Right lung (tissue), 2 donors: ENCODE measurements at regions not wholly inside any gene's neighbourhood (a gene's known extent, or its start where the extent isn't known, plus 50 kb on each side); places are given as distances from the start of the nearest gene placed in this dataset.
"Not testable (repeated sequence)": the region's sequence is repeated elsewhere in the genome, so short reads cannot be mapped to it uniquely, and the experiment has no call there.

Source experiments
- DNase-seq, 2 donors: peaks; one replicate each; pipeline ENCODE4 v3.0.0-alpha.2; 2013

DNA sequence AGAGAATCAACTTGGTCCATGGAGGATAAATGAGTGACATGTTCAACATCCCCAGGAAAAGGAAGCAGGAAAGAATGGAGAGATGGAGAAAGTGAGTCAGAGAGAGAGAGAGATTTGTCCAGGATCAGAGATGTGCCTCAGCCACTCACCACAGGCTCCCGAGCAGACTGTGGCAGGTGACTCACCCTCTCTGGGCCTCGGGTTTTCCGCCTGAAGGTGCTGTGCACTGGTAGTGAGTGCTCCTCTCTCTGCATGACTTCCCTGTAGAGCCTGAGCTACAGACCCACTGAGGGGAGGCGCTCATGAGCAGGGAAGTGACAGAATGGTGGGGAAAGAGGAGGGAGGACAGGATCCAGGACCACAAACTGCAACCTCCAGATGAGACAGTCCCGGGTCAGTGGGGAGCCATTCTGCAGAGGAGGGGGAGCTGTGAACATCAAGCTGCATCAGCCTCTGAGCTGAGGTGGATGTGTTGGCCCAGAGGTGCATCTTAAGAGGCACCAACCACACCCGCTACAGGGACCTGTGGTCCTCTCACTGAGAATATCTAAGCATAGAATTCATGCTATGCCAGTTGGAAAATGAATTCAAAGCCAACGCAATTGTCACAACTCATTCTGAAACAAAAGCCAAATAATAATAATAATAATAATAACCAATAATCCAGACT, 433.4 kb downstream of the BRD1 start:
- DNase-seq: no peak

DNA sequence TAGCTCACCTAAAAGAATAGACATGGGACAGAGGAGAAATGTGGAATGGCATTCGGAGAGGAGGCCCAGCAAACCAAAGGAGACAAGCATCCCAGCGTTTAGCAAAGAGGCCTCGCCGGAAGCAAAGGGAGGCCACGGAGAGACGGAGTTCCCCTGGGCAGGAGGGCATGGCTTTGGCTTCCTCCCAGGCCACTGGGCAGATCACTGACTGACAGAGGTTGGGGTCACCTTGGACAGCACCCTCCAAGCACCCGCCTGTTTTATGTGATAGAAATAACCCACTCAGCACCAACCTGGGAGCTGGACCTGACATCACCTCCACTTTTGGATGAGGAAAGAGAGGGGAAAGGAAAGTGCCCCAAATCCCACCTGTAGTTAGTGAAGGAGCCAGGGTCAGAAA, 434.1 kb downstream of the BRD1 start:
- no peak for DNase-seq

DNA sequence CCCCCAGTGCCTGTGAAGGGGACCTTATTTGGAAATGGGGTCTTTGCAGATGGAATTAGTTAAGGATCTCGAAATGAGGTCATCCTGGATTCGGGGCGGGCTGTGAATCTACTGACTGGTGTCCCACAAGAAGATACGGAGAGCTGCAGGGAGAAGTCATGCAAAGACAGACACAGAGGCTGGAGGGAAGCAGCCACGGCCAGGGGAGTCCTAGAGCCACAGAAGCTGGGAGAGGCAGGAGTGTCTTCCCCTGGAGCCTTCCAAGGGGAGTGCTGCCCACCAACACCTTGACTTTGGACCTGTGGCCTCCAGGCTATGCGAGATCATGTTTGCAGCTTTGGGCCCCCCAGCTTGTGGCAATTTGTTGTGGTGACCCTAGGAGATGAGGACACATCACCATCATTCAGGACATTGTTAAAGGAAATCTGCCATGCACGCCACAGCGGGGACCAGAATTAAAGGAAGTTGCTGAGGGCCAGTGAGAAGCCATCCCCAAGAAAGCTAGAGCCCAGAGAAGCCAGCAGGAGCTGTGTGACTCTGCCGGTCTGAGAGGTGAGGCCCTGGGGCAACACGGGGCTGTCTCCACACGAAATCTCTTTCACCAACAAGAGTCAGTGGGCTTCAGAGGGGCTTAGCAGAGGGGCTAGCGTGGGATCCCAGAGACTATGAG, 434.7 kb downstream of the BRD1 start:
- DNase-seq: no peak

DNA sequence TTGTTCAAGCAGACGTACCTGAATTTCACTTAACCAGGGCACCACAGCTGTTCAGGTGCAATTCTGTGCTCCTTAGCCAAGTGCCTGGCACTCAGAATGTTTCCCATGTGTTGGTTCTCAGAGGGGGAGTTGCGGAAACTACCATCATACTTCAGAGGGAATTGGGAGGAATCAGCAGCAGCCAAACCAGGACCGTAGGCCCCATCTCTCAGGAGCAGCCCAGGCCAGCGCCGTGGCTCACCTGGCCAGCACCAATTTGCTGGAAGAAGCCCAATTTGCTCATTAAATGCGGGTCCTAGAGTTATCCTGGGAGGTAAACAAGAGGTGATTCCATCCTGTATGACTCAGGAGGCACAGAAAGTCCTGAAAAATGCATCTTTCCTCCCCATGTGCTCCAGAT, 435.4 kb downstream of the BRD1 start:
- DNase-seq: no peak

DNA sequence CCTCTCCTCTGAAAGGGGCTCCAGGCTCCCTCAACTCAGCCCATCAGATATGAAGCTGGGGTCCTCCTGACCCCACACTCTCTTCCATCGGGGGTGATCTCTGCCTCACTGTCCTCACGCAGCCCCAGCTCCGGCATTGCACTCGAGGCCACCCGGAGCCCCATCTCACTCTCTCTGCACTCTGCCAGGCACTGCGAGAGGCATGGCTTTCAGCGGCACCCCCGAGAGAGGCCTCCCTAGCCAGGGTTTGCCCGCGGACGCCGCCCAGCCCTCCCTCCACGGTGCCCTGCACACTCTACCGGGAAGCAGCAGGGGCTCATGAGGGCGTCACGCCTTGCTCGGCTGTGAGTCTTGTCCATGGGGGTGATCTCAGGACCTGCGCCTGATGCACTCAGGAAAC, 436.2 kb downstream of the BRD1 start:
- no peak for DNase-seq

DNA sequence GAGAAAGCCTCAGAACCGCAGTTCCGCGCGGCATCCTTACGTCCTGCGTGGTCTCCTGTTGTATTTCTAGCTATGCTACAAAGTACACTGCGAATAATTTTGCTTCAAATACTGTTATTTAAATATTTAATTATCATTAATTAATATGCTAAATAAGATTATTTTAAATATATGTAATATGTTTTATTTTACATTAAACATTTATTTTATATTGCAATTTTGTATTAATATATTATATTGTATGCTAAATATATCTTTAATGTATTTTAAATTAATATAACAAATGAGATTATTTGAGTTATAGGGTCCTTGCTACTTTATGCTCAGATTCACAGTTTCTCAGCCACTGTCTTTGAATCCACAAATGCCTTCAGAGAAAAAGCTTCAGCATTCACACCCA, 436.7 kb downstream of the BRD1 start:
- no peak for DNase-seq

DNA sequence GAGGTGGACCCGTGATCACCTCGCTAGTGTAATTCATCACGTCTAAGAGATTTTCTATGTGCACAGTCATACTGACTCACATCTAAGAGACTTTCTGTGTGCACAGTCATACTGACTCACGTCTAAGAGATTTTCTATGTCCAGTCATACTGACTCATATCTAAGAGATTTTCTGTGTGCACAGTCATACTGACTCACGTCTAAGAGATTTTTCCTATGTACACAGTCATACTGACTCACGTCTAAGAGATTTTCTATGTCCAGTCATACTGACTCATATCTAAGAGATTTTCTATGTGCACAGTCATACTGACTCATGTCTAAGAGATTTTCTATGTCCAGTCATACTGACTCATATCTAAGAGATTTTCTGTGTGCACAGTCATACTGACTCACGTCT, 443.8 kb downstream of the BRD1 start:
- DNase-seq: not testable (repeated sequence)

DNA sequence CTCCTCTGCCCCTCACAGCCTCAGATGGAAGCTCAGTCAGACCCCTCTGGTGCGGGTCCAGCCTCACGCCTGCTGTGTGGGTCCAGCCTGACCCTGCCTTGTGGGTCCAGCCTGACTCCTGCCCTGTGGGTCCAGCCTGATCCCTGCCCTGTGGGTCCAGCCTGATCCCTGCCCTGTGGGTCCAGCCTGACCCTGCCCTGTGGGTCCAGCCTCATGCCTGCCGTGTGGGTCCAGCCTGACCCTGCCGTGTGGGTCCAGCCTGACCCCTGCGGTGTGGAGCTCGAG, 445.3 kb downstream of the BRD1 start:
- DNase-seq: no peak

DNA sequence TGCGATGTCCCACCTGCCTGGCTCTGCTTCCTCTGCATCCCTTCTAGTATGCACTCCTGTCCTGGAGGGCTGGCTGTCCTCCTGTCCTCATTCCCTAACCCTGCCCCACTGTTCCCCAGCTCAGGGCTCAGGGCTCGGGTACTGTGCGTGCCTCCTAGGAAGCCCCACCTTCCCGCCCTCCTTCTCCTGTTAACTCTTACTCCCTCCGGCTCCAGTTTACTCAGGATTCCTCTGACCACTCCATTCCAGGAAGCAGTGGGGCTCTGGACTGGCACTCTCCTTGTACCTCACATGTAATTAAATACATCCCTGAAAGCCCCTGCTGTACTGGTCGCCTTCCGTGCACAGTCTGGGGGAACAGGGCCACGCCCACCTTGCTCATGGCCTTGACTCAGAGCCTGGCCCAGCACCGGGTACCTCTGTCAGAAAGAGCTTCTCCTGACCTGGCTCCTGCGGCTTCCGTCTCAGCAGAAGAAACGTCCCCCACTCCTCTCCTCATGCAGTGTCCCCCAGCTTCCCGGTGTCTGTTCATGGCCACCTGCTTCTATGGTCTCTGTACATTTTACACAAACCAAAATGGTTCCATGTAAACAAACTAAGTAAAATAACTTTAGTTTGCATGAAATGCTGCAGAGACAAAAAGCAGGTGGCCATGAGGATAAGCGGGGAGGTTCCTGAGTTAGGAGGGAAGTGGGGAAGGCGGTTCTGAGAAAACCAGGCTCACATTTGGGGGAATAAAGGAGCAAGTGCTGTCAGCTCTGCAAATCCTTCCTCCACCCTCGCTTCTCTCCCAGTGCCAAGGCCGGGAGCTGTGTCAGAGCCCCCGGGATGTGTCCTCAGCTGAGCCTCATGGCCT, 445.9 kb downstream of the BRD1 start:
- DNase-seq: no peak

DNA sequence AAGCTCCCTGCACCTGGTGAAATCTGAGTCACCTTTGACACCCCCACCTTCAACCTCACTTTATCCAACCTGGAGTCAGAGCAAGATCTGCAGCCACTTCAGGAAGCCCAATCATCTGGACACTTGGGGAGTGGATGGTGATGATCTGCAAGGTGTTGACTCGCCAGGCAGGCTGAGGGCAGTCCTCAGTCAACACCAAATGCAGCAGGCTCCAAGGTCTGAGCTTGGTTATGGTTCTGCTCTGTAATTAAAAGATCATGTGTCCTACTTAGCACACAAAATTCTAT, 446.9 kb downstream of the BRD1 start:
- no peak for DNase-seq

DNA sequence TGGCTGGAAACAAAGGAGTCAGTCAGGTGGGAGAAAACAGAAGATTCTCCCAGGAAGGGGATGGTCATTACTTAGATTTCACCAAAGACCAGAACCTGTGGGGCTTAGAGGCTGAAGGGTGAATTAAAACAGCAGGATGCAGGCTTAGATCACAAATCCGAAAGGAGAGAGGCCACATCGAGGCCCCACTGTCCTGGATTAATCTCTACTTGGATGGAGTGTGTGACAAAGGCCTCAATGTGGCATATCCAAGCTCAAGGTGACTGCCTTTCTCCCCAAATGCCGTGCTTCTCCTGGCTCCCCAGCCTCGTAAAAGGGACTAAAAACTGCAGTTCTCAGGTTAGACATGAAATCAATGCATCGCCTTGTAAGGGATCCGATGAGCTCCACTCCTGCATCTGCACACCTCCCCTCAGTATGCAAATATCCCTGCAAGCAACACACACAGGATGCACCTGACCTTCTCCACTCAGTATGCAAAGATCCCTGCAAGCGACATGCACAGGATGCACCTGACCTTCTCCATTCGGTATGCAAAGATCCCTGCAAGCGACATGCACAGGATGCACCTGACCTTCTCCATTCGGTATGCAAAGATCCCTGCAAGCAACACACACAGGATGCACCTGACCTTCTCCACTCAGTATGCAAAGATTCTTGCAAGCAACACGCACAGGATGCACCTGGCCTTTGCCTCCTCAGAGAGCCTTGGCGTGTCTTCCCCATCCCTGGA, 447.4 kb downstream of the BRD1 start:
- DNase-seq: no peak

DNA sequence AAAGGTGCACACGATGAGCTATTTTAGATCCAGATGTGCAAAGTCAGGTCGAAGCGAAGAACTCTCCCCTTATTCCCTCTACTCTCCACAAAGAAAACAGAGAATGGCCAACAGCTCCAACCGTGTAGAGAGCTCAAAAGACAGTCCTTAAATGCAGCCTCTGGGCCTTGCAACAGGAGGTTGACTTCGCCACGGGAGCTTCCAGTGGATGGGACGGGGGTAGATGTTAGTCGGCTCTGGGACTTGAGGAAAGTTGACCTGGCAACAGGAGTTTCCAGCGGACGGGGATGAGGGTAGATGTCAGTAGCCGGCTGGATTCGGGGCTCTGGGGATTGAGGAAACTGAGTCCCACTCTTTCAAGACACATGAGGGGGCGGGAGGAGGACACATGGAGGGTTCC, 450.4 kb downstream of the BRD1 start:
- no peak for DNase-seq

DNA sequence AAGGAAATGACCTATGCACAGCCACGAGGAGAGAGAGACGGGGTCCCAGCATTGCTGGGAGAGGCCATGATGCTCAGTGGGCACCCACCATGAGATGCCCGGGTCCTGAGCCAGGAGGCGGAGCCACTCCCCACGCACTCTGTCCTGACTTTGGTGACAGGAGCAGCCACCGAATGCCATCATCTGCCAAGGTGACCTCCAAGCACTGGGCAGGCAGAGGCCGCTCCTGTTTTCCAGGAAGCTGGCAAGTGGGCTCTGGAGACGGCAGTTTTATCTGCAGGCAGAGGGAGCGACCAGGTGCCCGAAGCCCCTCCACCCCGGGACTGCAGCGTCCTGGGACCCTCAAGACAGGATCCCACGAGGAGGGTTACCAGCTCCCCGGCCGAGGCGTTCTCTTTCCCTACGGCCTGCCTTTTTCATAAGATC, 453.9 kb downstream of the BRD1 start:
- no peak for DNase-seq

DNA sequence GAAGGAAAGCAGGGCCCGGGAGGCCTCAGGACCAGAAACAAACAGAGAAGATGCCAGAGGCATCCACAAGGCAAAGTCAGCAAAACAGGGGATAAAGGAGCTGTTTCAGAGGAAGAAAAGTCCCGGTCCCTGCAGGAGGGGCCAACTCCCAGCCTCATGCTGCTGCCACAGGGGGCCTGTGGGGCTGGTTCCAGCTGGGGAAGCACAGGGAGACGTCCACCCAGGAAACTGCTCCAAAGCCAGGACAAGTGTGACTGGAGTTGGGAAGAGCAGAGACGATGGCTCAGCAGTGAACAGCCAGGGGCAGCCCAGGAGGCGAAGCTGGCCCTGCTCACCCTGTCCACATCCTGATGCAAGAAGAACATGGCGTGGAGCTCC, 454.4 kb downstream of the BRD1 start:
- DNase-seq: no peak

DNA sequence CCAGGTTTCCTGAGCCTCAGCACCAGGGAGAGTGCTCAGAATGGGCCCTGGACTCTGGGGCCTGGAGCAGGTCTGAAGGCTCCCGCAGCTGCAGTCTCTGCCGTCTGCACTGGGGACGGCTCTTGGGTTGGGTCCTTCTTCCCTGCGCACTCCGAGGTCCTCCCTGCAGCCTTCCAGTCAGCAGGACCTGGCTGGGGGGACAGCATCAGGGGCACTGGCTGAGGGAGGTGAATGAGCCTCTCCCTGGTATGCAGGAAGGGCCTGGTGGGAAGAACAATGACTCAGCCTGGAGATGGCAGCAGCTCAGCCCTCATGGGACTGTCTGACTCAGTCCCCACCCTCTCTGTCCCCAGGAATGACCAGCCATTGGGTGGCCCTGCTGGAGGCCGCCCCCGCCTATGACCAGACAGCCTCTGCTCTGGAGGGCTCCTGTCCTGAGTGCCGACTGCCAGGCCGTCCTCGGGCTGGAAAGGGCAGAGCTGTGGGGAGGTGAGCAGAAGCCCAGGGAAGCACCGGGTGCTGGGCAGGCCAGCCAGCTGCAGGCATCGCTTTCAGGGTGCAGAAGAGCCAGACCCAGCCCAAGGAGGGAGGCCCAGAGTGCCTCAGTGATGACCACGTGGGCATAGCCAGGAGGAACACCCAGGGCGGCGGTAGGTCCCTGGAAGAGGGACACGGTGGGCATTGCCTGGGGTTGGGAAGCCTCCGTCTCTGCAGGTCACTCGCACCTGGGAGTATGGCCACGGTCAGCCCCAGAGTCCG, 455.0 kb downstream of the BRD1 start:
- DNase-seq: no peak

DNA sequence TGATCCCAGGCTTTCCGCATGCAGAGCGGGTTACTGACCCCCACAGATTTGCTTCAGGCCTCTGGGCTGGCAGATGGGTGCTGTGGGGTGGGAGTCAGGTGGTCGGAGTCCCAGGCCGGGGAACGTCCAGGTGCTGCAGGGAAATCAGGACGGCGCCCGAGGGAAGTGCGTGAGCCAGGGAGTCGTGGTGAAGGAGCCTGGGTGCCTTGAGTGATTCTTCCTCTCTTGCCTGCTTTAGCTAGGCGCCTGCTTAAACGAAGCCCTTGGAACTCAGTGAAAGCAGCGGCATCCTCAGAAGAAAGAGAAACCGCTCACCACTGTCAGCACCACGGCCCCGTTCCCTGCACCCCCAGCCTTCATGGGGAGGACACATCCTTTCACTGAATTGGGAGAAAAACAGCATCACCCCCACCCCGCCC, 455.6 kb downstream of the BRD1 start:
- no peak for DNase-seq

DNA sequence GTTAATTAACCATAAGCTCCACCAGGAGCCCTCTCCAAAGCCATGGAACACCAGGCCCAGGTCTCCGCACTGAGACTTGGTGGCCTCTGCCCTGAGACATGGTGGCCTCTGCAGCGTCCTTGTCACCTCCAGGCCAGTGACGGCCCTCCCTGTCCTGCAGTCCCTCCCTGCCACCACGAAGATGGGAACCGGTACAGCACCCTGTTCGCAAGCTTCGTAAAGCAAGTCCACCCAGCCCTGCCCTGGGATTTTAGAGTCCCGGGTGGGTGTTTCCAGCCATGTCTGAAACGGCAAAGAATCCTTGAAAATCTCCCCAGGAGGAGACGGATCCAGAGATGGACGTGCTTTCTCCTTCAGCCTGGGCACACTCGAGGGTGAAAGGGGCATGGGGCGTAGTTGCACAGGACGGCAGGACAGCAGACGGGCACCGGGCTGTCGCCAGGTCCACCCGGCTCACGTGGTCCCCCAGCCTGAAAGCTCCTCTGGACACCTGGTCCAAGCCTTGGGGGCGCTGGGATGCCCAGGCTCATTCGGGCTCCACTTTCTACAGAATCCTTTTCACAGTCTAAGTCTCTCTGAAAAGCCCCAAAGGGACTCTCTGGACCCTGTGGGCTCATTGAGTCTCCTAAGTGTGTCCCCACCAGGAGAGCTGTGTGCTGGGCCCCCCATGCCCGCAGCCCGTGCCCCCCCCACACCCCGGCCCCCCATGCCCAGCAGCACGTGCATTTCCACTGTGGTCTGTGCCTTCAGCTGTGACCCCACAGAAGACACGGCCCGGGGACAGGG, 456.2 kb downstream of the BRD1 start:
- DNase-seq: no peak

DNA sequence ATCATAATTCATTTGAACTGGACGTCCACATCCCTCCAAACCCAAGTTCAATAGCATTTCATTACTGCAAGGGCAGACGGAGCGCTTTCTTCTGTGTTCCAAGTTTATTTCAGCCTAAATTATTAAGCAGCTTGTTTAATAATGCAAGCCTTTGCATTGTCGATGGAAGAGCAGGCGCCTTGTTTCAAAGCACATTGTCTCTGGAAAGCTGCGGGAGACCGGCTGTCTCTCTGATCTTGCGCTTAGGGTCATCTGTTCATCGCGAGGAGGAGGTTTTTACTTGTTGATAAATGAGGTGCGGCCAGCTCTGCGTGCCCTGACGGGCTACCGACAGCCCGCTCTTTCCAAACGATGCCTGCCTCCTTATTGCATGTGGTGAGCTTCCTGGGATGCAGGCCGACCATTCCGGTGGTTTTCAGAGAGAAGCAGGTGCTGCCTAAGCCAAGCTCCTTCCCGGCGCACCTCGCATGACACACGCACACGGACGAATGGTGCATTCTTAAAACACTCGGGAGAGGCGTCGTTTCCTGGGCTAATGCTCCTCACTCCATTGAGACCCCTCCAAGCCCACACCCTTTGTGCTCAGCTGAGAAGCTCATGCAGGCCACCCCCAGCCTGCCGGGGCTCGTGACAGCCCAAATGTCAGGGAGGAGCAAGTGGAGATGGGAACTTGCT, 456.9 kb downstream of the BRD1 start:
- no peak for DNase-seq

DNA sequence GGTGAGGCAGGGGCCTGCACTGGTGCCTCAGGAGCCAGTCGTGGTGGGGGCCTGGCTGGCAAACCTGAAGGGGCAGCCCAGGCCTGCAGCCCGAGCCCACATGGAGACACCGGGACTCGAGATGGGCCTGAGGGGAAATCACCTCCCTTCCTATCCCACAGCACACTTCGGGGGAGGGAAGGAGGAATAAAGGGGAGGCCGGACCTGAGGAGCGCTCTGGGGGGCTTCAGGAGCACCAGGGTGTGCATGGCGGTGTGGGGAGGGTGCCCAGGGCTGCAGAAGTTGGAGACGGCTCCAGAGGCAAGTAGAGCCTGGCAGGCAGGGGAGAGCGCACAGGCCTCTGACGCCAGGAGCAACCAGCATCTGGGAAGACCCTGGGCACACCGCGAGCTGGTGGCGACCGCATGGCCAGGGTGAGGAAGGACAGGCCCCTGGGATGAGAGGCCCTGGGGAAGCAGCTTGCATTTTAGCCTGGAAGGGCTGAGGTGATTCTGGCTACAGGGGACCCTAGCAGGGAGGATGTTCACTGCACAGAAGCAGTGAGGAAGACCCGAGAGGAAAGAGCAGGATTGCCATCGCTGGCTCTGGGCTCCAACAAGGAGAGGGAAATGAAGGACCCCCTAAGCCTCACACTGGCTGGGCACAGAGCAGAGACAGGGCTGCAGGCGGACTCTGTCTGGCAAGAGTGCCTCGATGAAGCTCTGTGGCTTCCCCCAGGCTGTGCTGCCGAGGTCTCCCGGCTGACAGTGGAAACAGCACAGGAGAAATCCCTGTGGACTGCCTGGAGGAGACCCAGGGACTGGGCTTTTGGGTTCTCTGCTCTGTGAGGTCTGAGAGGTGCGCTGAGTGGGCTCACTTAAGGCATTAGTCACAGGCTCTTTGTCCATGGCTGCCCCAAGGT, 457.7 kb downstream of the BRD1 start:
- no peak for DNase-seq
